Naive thymus-derived CD4-positive, alpha-beta T cell (primary cell): ENCODE measurements at regions not wholly inside any gene's neighbourhood (a gene's known extent, or its start where the extent isn't known, plus 50 kb on each side); places are given as distances from the start of the nearest gene placed in this dataset.
A peak's percentile ranks its signal among the peaks of the same experiment; 100 is the strongest.

Experiments used
- ATAC-seq: fragments of 150-1000 bp; cut with Tn5 transposase; 2 replicates; pipeline ENCODE4 v1.10.0; 2021; ENCODE audit warnings: mild to moderate bottlenecking, moderate library complexity
- CTCF ChIA-PET: fragments of 350-600 bp; sonication (Branson Sonifier 250); formaldehyde crosslinking; loops from one replicate; lab custom pipeline; 2021; ENCODE audit warnings: antibody characterized with exemption; lab: Charles Lee
- POLR2A ChIA-PET: fragments of 350-600 bp; sonication (Branson Sonifier 250); formaldehyde crosslinking; loops from one replicate; lab custom pipeline; 2021; ENCODE audit warnings: antibody characterized with exemption, inconsistent platforms; lab: Charles Lee
- DNase-seq, 9 donors: peaks; one replicate each; pipeline versions ENCODE4 v3.0.0 to v3.0.0-alpha.2; 2020 to 2022; ENCODE audit warnings: mixed read lengths in 1 of 9
- H3K27ac ChIP-seq: one replicate; pipeline ENCODE4 v1.7.0; 2013; ENCODE audit warnings: mild to moderate bottlenecking, low read depth, low read length, moderate library complexity
- H3K27me3 ChIP-seq, 2 donors: one replicate each; pipeline ENCODE4 v1.7.0; 2013; ENCODE audit warnings: low read length in 2 of 2, mild to moderate bottlenecking in 2 of 2, moderate library complexity in 2 of 2; ENCODE audit not compliant: control insufficient read depth in 2 of 2, insufficient read depth in 2 of 2
- H3K36me3 ChIP-seq, 3 experiments: 1 replicate in 2 of 3; 2 replicates in 1 of 3; pipeline ENCODE4 v1.7.0; 2013; ENCODE audit warnings: low read length in 3 of 3, mild to moderate bottlenecking in 3 of 3, moderate library complexity in 1 of 3; ENCODE audit not compliant: insufficient read depth in 3 of 3, control insufficient read depth in 2 of 3
- H3K4me1 ChIP-seq, 2 donors: one replicate each; pipeline ENCODE4 v1.7.0; 2013; ENCODE audit warnings: low read length in 2 of 2, mild to moderate bottlenecking in 2 of 2, moderate library complexity in 1 of 2; ENCODE audit not compliant: control insufficient read depth in 2 of 2, insufficient read depth in 2 of 2
- H3K4me3 ChIP-seq: 2 replicates; pipeline ENCODE4 v1.7.0; 2013; ENCODE audit warnings: mild to moderate bottlenecking, low read length
- H3K9me3 ChIP-seq, 3 experiments: 1 replicate in 2 of 3; 2 replicates in 1 of 3; pipeline ENCODE4 v1.7.0; 2013; ENCODE audit warnings: low read length in 3 of 3; ENCODE audit not compliant: control insufficient read depth in 2 of 3
- H3K27ac Mint-ChIP-seq, 9 donors: one replicate each; pipeline ENCODE4 v1.8.0; 2020 to 2022; ENCODE audit warnings: mixed read lengths in 9 of 9, mild to moderate bottlenecking in 8 of 9, moderate library complexity in 5 of 9, inconsistent platforms in 2 of 9
- H3K27me3 Mint-ChIP-seq, 5 donors: one replicate each; pipeline ENCODE4 v1.8.0; 2021 to 2022; ENCODE audit warnings: mixed read lengths in 5 of 5, mild to moderate bottlenecking in 1 of 5
- H3K36me3 Mint-ChIP-seq, 5 donors: one replicate each; pipeline ENCODE4 v1.8.0; 2020 to 2022; ENCODE audit warnings: mixed read lengths in 5 of 5, mild to moderate bottlenecking in 3 of 5, inconsistent platforms in 1 of 5
- H3K4me1 Mint-ChIP-seq, 7 donors: one replicate each; pipeline ENCODE4 v1.8.0; 2020 to 2022; ENCODE audit warnings: mixed read lengths in 7 of 7, mild to moderate bottlenecking in 3 of 7, inconsistent platforms in 1 of 7
- H3K4me3 Mint-ChIP-seq, 10 donors: one replicate each; pipeline ENCODE4 v1.8.0; 2020 to 2022; ENCODE audit warnings: mild to moderate bottlenecking in 10 of 10, mixed read lengths in 10 of 10, moderate library complexity in 6 of 10, inconsistent platforms in 2 of 10
- H3K9me3 Mint-ChIP-seq, 11 donors: one replicate each; pipeline ENCODE4 v1.8.0; 2020 to 2022; ENCODE audit warnings: mixed read lengths in 11 of 11, mild to moderate bottlenecking in 4 of 11, inconsistent platforms in 1 of 11, moderate library complexity in 1 of 11
- intact Hi-C, 2 donors: fragments of 100-400 bp; cut with micrococcal nuclease; formaldehyde crosslinking; loops; one replicate each; pipeline ENCODE4 v1.15.1; 2023

DNA sequence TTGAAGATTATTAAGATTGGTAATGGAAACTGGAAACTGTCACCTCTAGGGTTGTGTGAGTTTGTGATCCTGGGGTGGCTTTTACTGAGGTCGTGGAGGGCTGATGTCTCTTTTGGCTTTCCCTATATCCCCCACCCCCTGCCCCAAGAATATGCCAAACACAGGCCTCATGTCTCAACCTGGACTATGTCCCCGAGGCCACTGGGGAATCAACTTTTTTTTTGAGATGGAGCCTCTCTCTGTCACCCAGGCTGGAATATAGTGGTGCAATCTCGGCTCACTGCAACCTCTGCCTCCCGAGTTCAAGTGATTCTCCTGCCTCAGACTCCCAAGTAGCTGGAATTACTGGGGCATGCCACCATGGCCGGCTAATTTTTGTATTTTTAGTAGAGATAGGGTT, 83.3 kb upstream of the RALGAPA2 start:
- CTCF ChIA-PET, result no interaction called here
- intact Hi-C loops, result no loop called here
- Mint-ChIP-seq H3K4me1 (no peaks in the 10 kb centered on the region), H3K27me3 (peaks cover 0 to 16% (median 0%) of the 10 kb centered on the region in 5 donors), H3K27ac (no peak overlapping the region), H3K4me3 (no peak overlapping the region), H3K9me3 (peaks cover 0 to 2% (median 0%) of the 10 kb centered on the region in 11 donors), H3K36me3 (no peaks in the 10 kb centered on the region)
- POLR2A ChIA-PET, result no interaction called here
- Histone ChIP-seq H3K27ac (no peak overlapping the region), H3K27me3 (no peaks in the 10 kb centered on the region), H3K4me3 (no peak overlapping the region), H3K9me3 (no peaks in the 10 kb centered on the region), H3K4me1 (no peaks in the 10 kb centered on the region), H3K36me3 (no peaks in the 10 kb centered on the region)
- DNase-seq, result no peak
- no peak for ATAC-seq

DNA sequence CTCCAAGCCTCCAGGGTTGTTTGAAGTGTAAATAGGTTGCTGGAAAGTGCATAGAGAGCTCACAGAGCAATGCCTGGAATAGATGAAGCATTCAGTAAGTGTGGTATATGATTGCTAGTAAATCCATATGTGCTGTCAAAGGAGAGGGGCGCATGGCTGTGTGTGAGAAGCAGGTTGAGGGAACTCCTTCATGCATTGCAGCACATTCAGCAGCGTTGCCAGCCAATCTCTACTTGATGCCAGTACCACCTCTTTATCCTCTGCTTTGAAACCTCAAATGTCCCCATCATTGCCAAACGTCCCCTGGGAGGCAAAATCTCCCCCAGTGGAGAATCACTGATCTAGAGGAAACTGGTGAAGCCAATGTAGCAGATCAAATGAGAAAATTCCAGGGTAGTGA, 82.7 kb upstream of the RALGAPA2 start:
- no peak overlapping the region for H3K4me3 ChIP-seq
- no peaks in the 10 kb centered on the region for H3K9me3 ChIP-seq
- no peak overlapping the region for H3K27ac ChIP-seq
- no peaks in the 10 kb centered on the region for H3K27me3 ChIP-seq
- Mint-ChIP-seq H3K4me1 (no peaks in the 10 kb centered on the region), H3K4me3 (no peak overlapping the region), H3K27me3 (peaks cover 0 to 16% (median 0%) of the 10 kb centered on the region in 5 donors), H3K27ac (no peak overlapping the region), H3K36me3 (no peaks in the 10 kb centered on the region), H3K9me3 (peaks cover 0 to 2% (median 0%) of the 10 kb centered on the region in 11 donors)
- H3K36me3 ChIP-seq, result no peaks in the 10 kb centered on the region
- intact Hi-C loops, result no loop called here
- ATAC-seq (no peak), DNase-seq (no peak)
- POLR2A ChIA-PET, result no interaction called here
- no peaks in the 10 kb centered on the region for H3K4me1 ChIP-seq
- CTCF ChIA-PET, result no interaction called here

DNA sequence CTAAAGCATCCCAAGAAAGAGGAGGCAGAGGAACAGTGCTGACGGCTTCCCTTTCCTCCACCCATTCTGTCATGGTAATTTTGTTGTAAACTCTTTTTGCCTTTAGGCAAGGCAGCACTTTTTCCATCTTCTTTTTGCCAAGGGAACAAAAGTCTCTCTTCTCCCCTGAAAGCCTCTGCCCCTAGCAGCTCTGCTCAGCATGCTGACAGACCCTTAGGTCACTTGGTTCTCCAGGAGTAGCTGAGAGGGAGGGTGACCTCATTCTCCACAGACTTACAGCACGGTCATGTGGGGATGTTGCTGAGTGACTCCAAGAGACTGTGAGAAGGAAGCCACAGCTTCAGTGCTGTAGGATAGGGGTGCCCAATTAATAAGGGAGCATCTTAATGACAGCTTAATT, 81.1 kb upstream of the RALGAPA2 start:
- no peak for ATAC-seq
- intact Hi-C loops, result no loop called here
- no peak overlapping the region for H3K27ac ChIP-seq
- no peaks in the 10 kb centered on the region for H3K9me3 ChIP-seq
- no peak for DNase-seq
- ChIA-PET POLR2A (no interaction called here), CTCF (no interaction called here)
- no peaks in the 10 kb centered on the region for H3K4me1 ChIP-seq
- Mint-ChIP-seq H3K36me3 (no peaks in the 10 kb centered on the region), H3K4me3 (no peak overlapping the region), H3K4me1 (no peaks in the 10 kb centered on the region), H3K9me3 (peaks cover 0 to 2% (median 0%) of the 10 kb centered on the region in 11 donors), H3K27ac (peak overlapping the region in 1 of 9 donors; percentile 29), H3K27me3 (peaks cover 0 to 16% (median 4%) of the 10 kb centered on the region in 5 donors)
- H3K4me3 ChIP-seq, result no peak overlapping the region
- H3K27me3 ChIP-seq, result no peaks in the 10 kb centered on the region
- no peaks in the 10 kb centered on the region for H3K36me3 ChIP-seq

GRCh38 chr20:20791664-20792568, 79.5 kb upstream of the RALGAPA2 start:
- ATAC-seq (no peak), DNase-seq (no peak)
- Mint-ChIP-seq H3K4me1 (peaks cover 0 to 1% (median 0%) of the 10 kb centered on the region in 7 donors), H3K9me3 (peaks cover 0 to 8% (median 5%) of the 10 kb centered on the region in 11 donors), H3K27me3 (peaks cover 0 to 28% (median 6%) of the 10 kb centered on the region in 5 donors), H3K27ac (no peak overlapping the region), H3K36me3 (peaks cover 0 to 8% (median 0%) of the 10 kb centered on the region in 5 donors), H3K4me3 (no peak overlapping the region)
- Histone ChIP-seq H3K4me3 (no peak overlapping the region), H3K4me1 (no peaks in the 10 kb centered on the region), H3K9me3 (peaks cover 0 to 3% (median 0%) of the 10 kb centered on the region in 3 experiments), H3K36me3 (no peaks in the 10 kb centered on the region), H3K27ac (no peak overlapping the region), H3K27me3 (no peaks in the 10 kb centered on the region)
- CTCF ChIA-PET, result no interaction called here
- intact Hi-C loops, result no loop called here
- POLR2A ChIA-PET, result no interaction called here

GRCh38 chr20:20788308-20788707, 75.9 kb upstream of the RALGAPA2 start:
- Histone ChIP-seq H3K4me3 (no peak overlapping the region), H3K9me3 (peaks cover 0 to 4% (median 0%) of the 10 kb centered on the region in 3 experiments), H3K27me3 (no peaks in the 10 kb centered on the region), H3K4me1 (no peaks in the 10 kb centered on the region), H3K36me3 (no peaks in the 10 kb centered on the region), H3K27ac (no peak overlapping the region)
- no peak for ATAC-seq
- Mint-ChIP-seq H3K9me3 (peaks cover 3 to 18% (median 5%) of the 10 kb centered on the region in 11 donors), H3K27me3 (peaks cover 0 to 28% (median 6%) of the 10 kb centered on the region in 5 donors), H3K36me3 (peaks cover 0 to 10% (median 0%) of the 10 kb centered on the region in 5 donors), H3K4me3 (no peak overlapping the region), H3K4me1 (peaks cover 0 to 3% (median 0%) of the 10 kb centered on the region in 7 donors), H3K27ac (no peak overlapping the region)
- ChIA-PET POLR2A (no interaction called here), CTCF (no interaction called here)
- intact Hi-C loops, result no loop called here
- DNase-seq, result no peak

- Mint-ChIP-seq H3K27me3 (peaks cover 0 to 20% (median 6%) of the 10 kb centered on the region in 5 donors), H3K36me3 (peaks cover 0 to 10% (median 0%) of the 10 kb centered on the region in 5 donors), H3K4me1 (peaks cover 0 to 3% (median 0%) of the 10 kb centered on the region in 7 donors), H3K4me3 (no peak overlapping the region), H3K27ac (no peak overlapping the region), H3K9me3 (peaks cover 3 to 18% (median 5%) of the 10 kb centered on the region in 11 donors)
- Histone ChIP-seq H3K4me3 (no peak overlapping the region), H3K9me3 (peaks cover 0 to 4% (median 0%) of the 10 kb centered on the region in 3 experiments), H3K36me3 (no peaks in the 10 kb centered on the region), H3K27ac (no peak overlapping the region), H3K27me3 (no peaks in the 10 kb centered on the region), H3K4me1 (no peaks in the 10 kb centered on the region)
- DNase-seq, result no peak
- intact Hi-C loops, result no loop called here
- peak; percentile 73 for ATAC-seq
- POLR2A ChIA-PET, result no interaction called here
- CTCF ChIA-PET, result no interaction called here
Observed at GRCh38 chr20:20786428-20786827, 74.0 kb upstream of the RALGAPA2 start.
